Glutamatergic neuron (in vitro differentiated cells): ENCODE measurements at regions not wholly inside any gene's neighbourhood (a gene's known extent, or its start where the extent isn't known, plus 50 kb on each side); places are given as distances from the start of the nearest gene placed in this dataset.
"Not testable (repeated sequence)": the region's sequence is repeated elsewhere in the genome, so short reads cannot be mapped to it uniquely, and the experiment has no call there.

Source experiments
- DNase-seq: peaks from one replicate; pipeline ENCODE4 v3.0.0; 2022
- H3K27ac Mint-ChIP-seq: one replicate; pipeline ENCODE4 v1.8.0; 2020; ENCODE audit warnings: mild to moderate bottlenecking, mixed read lengths, inconsistent platforms; ENCODE audit not compliant: unreplicated experiment
- H3K27me3 Mint-ChIP-seq: one replicate; pipeline ENCODE4 v1.8.0; 2020; ENCODE audit warnings: mild to moderate bottlenecking, moderate library complexity, mixed read lengths, inconsistent platforms; ENCODE audit not compliant: unreplicated experiment
- H3K36me3 Mint-ChIP-seq: one replicate; pipeline ENCODE4 v1.8.0; 2020; ENCODE audit warnings: mild to moderate bottlenecking, mixed read lengths, inconsistent platforms; ENCODE audit not compliant: unreplicated experiment
- H3K4me1 Mint-ChIP-seq: one replicate; pipeline ENCODE4 v1.8.0; 2020; ENCODE audit warnings: mild to moderate bottlenecking, low read depth, mixed read lengths, inconsistent platforms; ENCODE audit not compliant: unreplicated experiment
- H3K4me3 Mint-ChIP-seq: one replicate; pipeline ENCODE4 v1.8.0; 2020; ENCODE audit warnings: mild to moderate bottlenecking, mixed read lengths, inconsistent platforms; ENCODE audit not compliant: unreplicated experiment
- H3K9me3 Mint-ChIP-seq: one replicate; pipeline ENCODE4 v1.8.0; 2020; ENCODE audit warnings: mild to moderate bottlenecking, moderate library complexity, mixed read lengths, inconsistent platforms; ENCODE audit not compliant: unreplicated experiment
- CTCF ChIP-seq: fragments of 200-600 bp; sonication (generic); IDR thresholded peaks from one replicate; pipeline ENCODE4 v1.5.0; 2021; ENCODE audit not compliant: partially characterized antibody, unreplicated experiment

GRCh38 chr3:135596563-135596962 lies 369.0 kb upstream of the PPP2R3A start:
- peaks cover 1% of the 10 kb centered on the region for H3K9me3 Mint-ChIP-seq
- no peak for TF ChIP-seq CTCF
- DNase-seq: no peak
- H3K27me3 Mint-ChIP-seq: no peaks in the 10 kb centered on the region
- no peak overlapping the region for H3K4me3 Mint-ChIP-seq
- H3K4me1 Mint-ChIP-seq: no peaks in the 10 kb centered on the region
- no peaks in the 10 kb centered on the region for H3K36me3 Mint-ChIP-seq
- no peak overlapping the region for H3K27ac Mint-ChIP-seq

GRCh38 chr3:135597855-135598254 lies 367.7 kb upstream of the PPP2R3A start:
- Mint-ChIP-seq H3K27me3 (no peaks in the 10 kb centered on the region), H3K4me1 (no peaks in the 10 kb centered on the region), H3K9me3 (no peaks in the 10 kb centered on the region), H3K36me3 (no peaks in the 10 kb centered on the region), H3K4me3 (no peak overlapping the region), H3K27ac (no peak overlapping the region)
- no peak for DNase-seq
- no peak for TF ChIP-seq CTCF

GRCh38 chr3:135598597-135598996 lies 366.9 kb upstream of the PPP2R3A start:
- DNase-seq: no peak
- H3K9me3 Mint-ChIP-seq: no peaks in the 10 kb centered on the region
- no peak for TF ChIP-seq CTCF
- H3K36me3 Mint-ChIP-seq: no peaks in the 10 kb centered on the region
- H3K27ac Mint-ChIP-seq: no peak overlapping the region
- H3K4me3 Mint-ChIP-seq: no peak overlapping the region
- no peaks in the 10 kb centered on the region for H3K27me3 Mint-ChIP-seq
- H3K4me1 Mint-ChIP-seq: no peaks in the 10 kb centered on the region

GRCh38 chr3:135604512-135604911 lies 361.0 kb upstream of the PPP2R3A start:
- not testable (repeated sequence) for H3K9me3 Mint-ChIP-seq, H3K27ac Mint-ChIP-seq, H3K4me1 Mint-ChIP-seq, H3K27me3 Mint-ChIP-seq, H3K4me3 Mint-ChIP-seq, H3K36me3 Mint-ChIP-seq, DNase-seq

- Mint-ChIP-seq H3K4me1 (no peaks in the 10 kb centered on the region), H3K27me3 (no peaks in the 10 kb centered on the region), H3K27ac (no peak overlapping the region), H3K9me3 (no peaks in the 10 kb centered on the region), H3K36me3 (no peaks in the 10 kb centered on the region), H3K4me3 (no peak overlapping the region)
- DNase-seq: no peak
- TF ChIP-seq CTCF: no peak
Measured at GRCh38 chr3:135618123-135618522, 347.4 kb upstream of the PPP2R3A start.
